T1000 (cell line): ENCODE measurements at regions not wholly inside any gene's neighbourhood (a gene's known extent, or its start where the extent isn't known, plus 50 kb on each side); places are given as distances from the start of the nearest gene placed in this dataset.

Source experiments
- DNase-seq: peaks from one replicate; lab custom pipeline; 2025; ENCODE audit warnings: mixed read lengths; lab: John Stamatoyannopoulos, UW

GRCh38 chr11:80066291-80066690 lies 625.5 kb upstream of the TENM4 start:
- no peak for DNase-seq

- no peak for DNase-seq
Observed at GRCh38 chr11:80065086-80065485, 624.3 kb upstream of the TENM4 start.

- no peak for DNase-seq
Observed at GRCh38 chr11:80061056-80061455, 620.2 kb upstream of the TENM4 start.

GRCh38 chr11:80054582-80055165 lies 613.8 kb upstream of the TENM4 start:
- DNase-seq: no peak

- DNase-seq: no peak
Observed at GRCh38 chr11:80048513-80048912, 607.7 kb upstream of the TENM4 start.

- DNase-seq: no peak
Observed at GRCh38 chr11:80041136-80042000, 600.5 kb upstream of the TENM4 start.

- DNase-seq: no peak
Observed at GRCh38 chr11:80034801-80035200, 594.0 kb upstream of the TENM4 start.

- no peak for DNase-seq
Observed at GRCh38 chr11:80031014-80031600, 590.3 kb upstream of the TENM4 start.

- DNase-seq: no peak
Observed at GRCh38 chr11:80028998-80029397, 588.2 kb upstream of the TENM4 start.

GRCh38 chr11:80024119-80024518 lies 583.3 kb upstream of the TENM4 start:
- no peak for DNase-seq

- DNase-seq: no peak
Observed at GRCh38 chr11:80023386-80023785, 582.6 kb upstream of the TENM4 start.

GRCh38 chr11:80010536-80010935 lies 569.7 kb upstream of the TENM4 start:
- no peak for DNase-seq

- no peak for DNase-seq
Observed at GRCh38 chr11:80009081-80009480, 568.3 kb upstream of the TENM4 start.

GRCh38 chr11:80007616-80008015 lies 566.8 kb upstream of the TENM4 start:
- DNase-seq: no peak

- DNase-seq: no peak
Observed at GRCh38 chr11:79990141-79990540, 549.3 kb upstream of the TENM4 start.

GRCh38 chr11:79982185-79982584 lies 541.4 kb upstream of the TENM4 start:
- DNase-seq: no peak

GRCh38 chr11:79980916-79981315 lies 540.1 kb upstream of the TENM4 start:
- DNase-seq: no peak

- no peak for DNase-seq
Observed at GRCh38 chr11:79973721-79974617, 533.1 kb upstream of the TENM4 start.

GRCh38 chr11:79971255-79971654 lies 530.4 kb upstream of the TENM4 start:
- no peak for DNase-seq

GRCh38 chr11:79966592-79966991 lies 525.8 kb upstream of the TENM4 start:
- DNase-seq: no peak

GRCh38 chr11:79963856-79964645 lies 523.2 kb upstream of the TENM4 start:
- no peak for DNase-seq
